Stimulated activated CD8-positive, alpha-beta memory T cell treated with anti-CD3 and anti-CD28 coated beads, Interleukin-4, amount 100 ng/mL, for 48 hours (primary cell): ENCODE measurements at regions not wholly inside any gene's neighbourhood (a gene's known extent, or its start where the extent isn't known, plus 50 kb on each side); places are given as distances from the start of the nearest gene placed in this dataset.

ENCODE experiments used
- DNase-seq: peaks from one replicate; pipeline ENCODE4 v3.0.0-alpha.2; 2020

DNA sequence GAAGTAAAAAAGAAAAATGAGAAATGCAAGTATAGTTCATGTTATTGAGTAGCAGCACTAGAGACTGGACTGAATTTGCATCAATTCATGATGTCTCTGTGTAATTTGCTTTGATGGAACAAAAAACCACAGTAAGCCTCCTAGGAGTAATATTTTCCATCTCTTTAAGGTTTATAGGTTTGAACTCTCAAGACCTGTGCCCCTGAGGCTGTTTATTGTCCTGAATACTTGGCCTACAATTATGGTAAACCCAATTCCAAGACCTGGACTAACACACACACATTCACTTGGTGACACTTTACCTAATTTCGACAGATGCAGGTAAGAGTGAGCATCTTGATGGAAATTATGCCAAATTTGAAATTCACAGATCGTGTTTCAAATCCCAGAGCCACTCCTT is 71.8 kb upstream of the ZNF521 start:
- DNase-seq: no peak

DNA sequence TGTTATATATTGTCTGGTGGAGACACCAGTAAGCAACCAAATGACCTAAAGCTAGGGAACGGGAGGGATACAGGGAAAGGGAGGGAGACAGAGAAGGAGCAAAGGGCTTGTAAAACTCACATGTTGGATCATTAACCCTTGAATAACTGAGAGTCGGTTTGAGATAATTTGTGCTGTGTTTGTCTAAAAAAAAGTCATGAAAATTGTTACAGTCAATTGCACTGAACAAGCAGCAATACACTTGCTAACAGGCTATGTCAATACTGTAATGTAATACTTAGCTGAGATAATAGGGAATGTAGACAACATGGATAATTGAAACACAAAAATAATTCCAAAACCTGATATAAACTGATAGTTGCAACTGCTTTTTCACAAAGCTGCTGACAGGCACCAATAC is 71.3 kb upstream of the ZNF521 start:
- DNase-seq: no peak

DNA sequence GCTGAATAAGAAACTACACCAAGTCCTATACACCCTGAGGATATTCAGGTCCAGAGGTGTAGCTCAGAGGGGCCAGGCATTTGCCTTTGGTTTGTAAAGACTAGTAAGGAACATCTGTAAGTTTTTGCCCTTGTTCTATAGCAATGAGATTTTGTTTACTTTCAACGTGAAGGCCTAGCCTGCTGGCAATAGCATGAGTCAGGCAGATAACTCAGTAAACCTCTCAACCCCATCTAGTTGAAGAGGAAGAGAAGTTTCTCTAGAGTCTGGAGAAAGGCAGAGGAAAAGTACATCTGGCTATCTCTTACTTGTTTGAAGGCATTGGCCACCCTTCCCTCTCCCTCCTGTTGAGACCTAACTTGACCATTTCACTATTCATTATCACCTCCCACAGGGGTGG is 70.3 kb upstream of the ZNF521 start:
- no peak for DNase-seq

DNA sequence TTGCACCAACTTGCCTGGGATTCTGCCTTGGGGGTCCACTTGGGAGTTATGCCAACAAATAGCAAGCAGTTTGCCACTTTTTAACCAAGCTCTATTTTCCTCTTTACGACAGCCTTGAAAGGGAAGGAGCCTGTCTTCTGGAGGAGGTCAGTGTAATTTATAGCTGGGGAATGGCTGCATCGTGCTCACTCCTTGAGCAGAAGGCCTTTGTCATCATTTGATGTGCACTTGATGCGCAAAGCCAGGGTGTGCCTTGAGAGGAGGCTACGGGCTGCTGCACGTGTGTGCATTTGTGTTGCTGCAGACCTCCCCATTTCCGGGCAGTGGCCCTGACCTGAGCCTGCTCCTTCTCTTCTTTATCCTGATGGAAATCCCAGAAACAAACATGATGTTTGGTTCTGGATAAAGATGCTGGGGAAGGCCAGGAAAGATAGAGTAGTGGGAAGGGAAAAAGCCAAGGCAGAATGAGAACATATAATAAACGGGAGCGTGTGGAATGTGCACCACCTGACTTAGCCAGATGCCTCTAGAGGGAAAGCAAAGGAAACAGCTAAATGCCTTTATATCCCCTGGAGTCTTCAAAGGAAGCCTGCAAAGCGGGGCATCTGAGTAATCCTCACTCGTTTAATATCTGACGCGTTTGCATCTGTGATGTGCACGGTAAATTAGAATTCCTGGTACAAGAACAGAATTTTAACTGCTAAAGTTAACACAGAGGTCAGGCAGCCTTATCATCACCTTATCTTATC is 68.3 kb upstream of the ZNF521 start:
- no peak for DNase-seq

DNA sequence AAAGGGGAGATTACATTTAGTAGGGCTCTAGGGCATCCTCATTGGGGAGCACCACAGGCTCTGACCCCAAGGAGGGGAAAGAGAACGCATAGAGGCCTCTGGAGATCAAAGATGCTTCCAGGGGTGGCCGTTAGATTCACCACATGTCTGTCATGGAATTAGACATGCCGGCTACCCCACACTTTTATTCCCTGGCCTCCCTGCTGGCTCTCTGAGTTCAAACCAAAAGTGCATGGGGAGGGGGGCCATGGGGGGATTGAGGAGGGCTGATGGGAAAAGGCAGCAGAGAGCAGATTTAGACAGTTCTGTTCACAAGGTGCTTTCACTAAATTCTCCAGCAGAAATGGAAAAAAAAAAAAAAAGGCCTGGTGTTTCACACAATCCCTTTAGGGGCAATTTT is 64.4 kb upstream of the ZNF521 start:
- DNase-seq: no peak

DNA sequence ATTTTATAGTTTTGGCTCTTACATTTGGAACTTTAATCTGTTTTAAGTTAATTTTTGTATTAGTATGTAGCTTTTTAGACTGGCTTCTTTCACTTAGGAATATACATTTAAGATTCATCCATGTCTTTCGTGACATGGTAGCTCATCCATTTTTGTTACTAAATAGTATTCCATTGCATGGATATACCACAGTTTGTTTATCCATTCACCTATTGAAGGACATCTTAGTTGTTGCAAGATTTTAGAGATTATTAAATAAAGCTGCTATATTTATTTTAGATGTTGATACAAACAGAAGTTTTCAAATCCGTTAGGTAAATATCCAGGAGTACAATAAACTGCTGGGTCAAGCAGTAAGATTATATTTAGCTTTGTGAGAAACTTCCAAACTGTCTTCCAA is 58.0 kb upstream of the ZNF521 start:
- no peak for DNase-seq

DNA sequence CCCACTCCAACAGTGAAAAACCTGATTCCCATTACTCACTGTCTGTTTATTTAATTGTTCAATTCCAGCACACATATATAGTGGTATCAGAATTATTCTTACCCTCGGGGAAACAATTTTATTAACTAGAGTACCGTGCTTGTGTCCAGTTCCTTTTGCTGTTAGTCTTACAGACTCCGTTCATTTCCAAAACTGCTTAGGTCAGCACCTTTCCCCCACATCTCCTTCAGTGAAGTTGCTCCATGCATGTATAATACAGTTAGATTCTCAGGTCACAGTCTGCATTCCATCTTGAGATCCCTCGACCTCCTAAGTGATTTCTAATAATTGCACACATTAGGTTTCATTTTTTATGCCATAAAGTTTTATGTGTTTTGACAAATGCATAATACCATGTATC is 56.3 kb upstream of the ZNF521 start:
- DNase-seq: no peak
